OCI-LY1 (cell line): ENCODE measurements at regions not wholly inside any gene's neighbourhood (a gene's known extent, or its start where the extent isn't known, plus 50 kb on each side); places are given as distances from the start of the nearest gene placed in this dataset.

ENCODE experiments used
- CTCF ChIP-seq: fragments of 200-600 bp; sonication (generic), shearing (Covaris generic); IDR thresholded peaks from 2 replicates; pipeline ENCODE4 v1.5.1; 2017; ENCODE audit warnings: mild to moderate bottlenecking, antibody characterized with exemption, low read length, moderate library complexity, mixed read lengths
- EZH2 ChIP-seq: fragments of 200-600 bp; sonication (generic), shearing (Covaris generic); IDR thresholded peaks from 2 replicates; pipeline ENCODE4 v1.8.0; 2017; ENCODE audit warnings: borderline replicate concordance, mixed run types, mild to moderate bottlenecking, antibody characterized with exemption, low read length, moderate library complexity, mixed read lengths

- TF ChIP-seq CTCF (no peak), EZH2 (no peak)
These were observed 931.9 kb downstream of the IGSF11 start for GRCh38 chr3:118102737-118103136.
